Iris pigment epithelial cell (primary cell): ENCODE measurements at regions not wholly inside any gene's neighbourhood (a gene's known extent, or its start where the extent isn't known, plus 50 kb on each side); places are given as distances from the start of the nearest gene placed in this dataset.

Experiments used
- DNase-seq: peaks from one replicate; pipeline ENCODE4 v3.0.0-alpha.2; 2011; ENCODE audit warnings: low read depth

GRCh38 chr12:114253976-114254778 lies 151.8 kb downstream of the TBX5 start:
- no peak for DNase-seq

DNA sequence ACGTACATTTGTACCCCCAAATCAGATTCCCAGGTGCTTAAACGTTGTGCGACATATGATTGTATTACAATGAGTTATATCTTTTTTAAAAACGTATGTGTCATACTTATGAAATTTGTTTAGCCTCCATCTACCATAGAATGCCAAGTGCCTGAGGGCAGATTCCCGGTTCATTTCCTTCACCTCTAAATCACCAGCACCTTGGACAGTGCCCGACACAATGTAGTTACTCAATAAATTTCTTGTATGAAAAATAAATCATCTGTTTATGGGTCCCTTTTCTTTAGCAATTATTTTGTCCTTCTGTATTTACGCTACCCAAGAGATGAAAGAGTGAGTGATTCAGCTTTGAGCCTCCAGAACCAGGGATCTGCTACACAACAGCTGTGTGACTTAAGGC lies 157.4 kb downstream of the TBX5 start:
- no peak for DNase-seq

DNA sequence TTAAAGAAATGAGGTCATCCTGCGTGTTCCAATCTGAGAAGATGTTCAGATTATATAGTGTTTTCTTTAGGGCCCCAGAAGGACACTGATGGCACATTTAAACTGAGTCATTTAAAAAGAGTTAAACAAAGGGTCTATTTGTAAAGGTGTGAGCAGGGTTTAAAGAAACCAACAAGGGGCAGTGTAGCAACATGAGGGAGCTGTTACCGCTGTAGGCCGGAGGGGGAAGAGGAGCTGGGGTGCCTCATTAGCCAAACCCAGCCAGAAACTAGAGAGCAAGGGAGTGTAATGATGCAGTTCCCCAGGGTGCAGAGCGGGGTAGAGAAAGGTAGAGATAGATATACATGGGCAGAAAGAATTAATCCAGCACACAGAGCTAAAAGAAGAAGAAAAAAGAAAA lies 160.4 kb downstream of the TBX5 start:
- no peak for DNase-seq

- DNase-seq, result no peak
Measured at GRCh38 chr12:114241973-114242434, 163.9 kb downstream of the TBX5 start.

GRCh38 chr12:114240288-114240687 lies 165.7 kb downstream of the TBX5 start:
- DNase-seq, result no peak

GRCh38 chr12:114238808-114239207 lies 167.1 kb downstream of the TBX5 start:
- DNase-seq, result peak; percentile 4

- DNase-seq, result no peak
Measured at GRCh38 chr12:114237230-114237629, 168.7 kb downstream of the TBX5 start.

DNA sequence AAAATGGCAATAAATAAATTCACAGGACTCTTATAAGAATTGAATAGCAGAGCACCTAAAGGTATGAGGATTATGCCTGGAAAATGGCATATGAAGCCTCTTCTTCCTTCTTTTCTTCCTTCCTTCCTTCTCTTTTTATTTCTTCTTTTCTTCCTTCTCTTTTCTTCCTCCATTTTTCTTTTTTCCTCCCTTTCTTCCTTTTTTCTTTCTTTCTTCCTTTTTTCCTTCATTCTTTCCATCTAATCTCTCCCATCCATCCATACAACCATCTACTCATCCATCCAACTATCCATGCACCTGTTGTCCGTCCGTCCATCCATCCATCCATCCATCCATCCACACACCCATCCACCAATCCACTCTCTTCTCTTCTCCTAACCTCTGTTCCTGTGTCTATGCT lies 173.8 kb downstream of the TBX5 start:
- DNase-seq, result no peak

DNA sequence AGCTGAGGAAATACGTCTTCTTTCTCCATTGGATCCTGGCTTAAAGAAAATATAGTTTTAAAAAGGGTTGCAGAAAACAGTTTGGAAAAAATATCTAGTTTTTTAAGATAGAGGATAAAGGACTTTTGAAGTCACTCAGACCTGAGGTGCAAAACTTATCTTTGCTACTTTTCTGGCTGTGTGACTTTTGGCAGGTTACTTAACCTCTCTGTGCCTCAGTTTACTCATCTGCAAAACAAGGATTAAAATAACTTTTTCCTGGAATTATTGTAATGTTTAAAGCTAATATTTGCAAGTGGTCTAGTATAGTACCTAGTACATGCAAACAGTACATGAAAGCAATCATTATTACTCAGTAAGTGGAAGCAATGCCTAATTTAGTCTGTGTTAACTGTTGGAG lies 176.8 kb downstream of the TBX5 start:
- DNase-seq, result no peak

DNA sequence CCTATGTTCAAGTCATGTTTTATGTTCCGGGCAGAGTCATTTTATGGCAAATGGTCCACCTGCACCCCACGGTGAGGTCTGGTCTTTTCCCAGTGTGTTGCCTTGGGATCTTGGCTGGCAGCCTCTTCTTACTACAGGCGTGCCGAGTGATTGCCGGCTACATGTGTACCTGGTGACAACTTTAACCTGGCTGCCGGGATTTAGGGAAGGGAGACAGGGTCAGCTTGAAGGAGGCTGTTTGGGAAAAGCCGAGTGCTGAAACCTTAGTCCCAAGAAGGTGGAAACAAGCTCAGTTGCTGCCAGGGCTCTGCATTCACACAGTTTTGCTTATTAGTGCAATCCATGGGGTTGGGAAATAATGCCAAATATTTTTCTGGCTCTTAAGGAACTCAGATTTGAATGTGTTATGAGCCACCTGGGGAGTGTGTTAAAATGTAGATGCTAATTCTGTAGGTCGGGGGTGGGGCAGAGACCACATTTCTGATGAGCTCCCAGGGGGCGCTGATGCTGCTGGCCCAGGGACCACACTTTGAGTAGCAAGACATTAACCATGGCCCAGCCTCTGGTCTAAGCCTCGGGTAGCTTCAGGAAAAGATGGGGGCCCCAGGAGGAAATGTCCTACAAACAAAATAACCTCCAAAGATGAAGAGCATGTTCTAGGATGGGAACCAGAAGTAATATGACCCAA lies 179.6 kb downstream of the TBX5 start:
- DNase-seq, result no peak

DNA sequence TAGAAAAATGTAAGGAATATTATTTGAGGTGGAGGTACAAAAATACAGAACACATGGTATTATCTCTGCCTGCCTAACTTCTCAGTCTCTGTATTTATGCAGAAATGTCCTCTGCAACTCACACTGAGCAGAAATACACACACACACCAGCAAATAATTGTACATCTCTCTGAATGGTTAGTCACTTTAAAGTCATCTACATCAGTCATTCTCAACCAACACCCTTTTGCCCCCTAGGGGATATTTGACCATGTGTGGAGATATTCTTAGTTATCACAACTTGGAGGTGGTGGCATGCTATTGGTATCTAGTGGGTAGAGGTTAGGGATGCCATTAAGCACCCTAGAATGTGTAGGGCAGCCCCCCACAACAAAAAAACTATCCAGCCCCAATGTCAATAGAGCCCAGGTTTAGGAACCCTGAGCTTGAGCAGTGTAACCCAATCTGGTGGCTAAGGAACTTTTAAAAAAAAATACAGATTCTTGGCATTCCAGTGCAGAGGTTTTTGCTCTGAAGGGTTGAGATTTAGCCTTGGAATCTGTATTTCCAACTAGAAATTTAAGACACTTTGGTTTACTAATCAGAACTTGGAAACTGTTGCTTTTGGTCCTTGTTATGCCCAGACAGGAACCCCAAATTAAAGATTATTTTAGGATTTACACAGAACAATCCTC lies 183.8 kb downstream of the TBX5 start:
- no peak for DNase-seq

DNA sequence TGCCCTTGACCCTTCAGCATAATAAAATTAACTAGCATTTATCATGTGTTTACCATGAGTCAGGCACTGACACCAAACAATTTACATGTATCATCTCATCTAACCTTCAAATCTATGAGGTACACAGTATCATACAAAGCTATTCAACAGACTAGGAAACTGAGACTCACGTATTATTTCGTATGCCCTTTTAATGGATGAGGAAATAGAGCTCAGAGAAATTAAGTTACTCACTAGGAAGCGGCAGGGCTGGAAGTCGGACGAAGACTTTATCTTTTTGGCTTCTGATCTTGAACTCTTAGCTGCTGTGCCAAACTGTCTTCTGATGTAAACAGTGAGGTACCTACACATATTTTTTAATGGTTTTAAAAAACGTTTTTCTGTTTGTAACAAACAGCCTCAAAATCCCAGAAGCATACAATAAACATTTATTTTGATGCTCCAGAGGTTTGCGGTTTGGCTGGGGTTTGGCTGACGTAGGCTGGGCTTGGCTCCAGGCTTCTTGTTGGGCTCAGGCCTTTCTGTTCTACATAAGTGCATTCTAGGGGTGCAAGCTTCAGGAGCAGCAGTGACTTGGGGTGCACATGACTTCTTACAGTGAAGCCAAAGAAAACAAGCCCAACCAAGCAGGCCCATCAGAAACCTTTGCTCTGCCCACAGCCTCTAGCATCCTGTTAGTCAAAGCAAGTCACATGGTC lies 184.7 kb downstream of the TBX5 start:
- no peak for DNase-seq

GRCh38 chr12:114220311-114220710 lies 185.6 kb downstream of the TBX5 start:
- no peak for DNase-seq

- DNase-seq, result no peak
Measured at GRCh38 chr12:114218136-114218535, 187.8 kb downstream of the TBX5 start.

GRCh38 chr12:114215746-114216145 lies 190.2 kb downstream of the TBX5 start:
- DNase-seq, result no peak

GRCh38 chr12:114213055-114213581 lies 192.8 kb downstream of the TBX5 start:
- DNase-seq, result no peak

GRCh38 chr12:114209861-114210260 lies 196.1 kb downstream of the TBX5 start:
- DNase-seq, result no peak

GRCh38 chr12:114206525-114206924 lies 199.4 kb downstream of the TBX5 start:
- DNase-seq, result no peak

DNA sequence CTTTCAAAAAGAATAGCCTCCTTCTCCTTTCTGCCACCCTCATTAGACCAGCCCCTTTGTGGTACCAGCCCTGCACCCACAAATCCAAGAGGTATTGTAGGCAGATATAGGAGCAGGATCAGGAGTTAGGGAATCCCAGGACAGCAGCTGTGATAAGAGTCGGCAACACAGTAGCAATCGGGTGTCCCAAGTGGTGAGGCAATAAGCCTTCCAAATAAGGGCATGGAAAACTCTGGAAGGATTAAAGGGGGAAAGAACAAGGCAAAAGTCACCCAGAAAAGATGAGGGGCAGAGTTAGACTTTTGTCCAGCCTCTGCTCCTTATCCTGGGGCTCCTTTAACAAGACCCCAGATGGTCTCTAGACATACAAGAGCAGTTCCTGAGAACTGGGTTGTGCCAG lies 204.2 kb downstream of the TBX5 start:
- DNase-seq, result no peak

DNA sequence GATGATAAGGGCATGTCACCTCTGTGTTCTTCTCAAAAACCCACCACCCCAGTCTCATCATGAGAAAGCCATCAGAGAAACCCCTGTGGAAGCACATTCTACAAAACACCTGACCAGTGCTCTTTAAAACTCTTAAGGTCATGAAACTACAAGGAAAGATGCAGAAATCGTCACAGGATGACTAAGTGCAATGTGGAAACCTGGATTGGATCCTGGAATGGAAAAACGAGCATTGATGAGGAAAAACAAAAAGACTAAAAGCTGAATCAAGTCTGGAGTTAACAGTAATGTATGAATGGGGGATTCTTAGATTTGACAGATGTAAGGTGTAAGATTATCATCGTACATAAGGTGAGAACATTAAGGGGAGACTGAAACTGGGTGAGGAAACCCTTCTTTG lies 211.0 kb downstream of the TBX5 start:
- DNase-seq, result no peak

DNA sequence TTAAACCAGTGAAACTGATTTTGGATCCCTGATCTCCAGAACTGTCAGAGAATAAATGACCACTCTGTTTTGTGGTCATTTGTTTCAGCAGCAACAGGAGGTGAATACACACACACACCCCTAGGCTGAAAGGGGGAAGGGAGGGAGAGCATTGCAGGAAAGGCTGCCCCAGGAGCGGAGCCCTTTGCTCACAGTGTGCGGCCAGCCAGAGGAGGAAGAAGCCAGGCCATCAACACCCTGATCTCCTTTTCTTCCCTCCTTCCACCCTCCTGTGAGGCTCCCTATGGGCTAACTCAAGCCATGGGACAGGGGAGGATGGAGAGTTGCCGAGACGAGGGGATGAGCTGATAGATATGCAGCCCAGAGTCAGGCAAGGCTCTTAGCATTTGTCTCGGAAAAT lies 211.9 kb downstream of the TBX5 start:
- no peak for DNase-seq

DNA sequence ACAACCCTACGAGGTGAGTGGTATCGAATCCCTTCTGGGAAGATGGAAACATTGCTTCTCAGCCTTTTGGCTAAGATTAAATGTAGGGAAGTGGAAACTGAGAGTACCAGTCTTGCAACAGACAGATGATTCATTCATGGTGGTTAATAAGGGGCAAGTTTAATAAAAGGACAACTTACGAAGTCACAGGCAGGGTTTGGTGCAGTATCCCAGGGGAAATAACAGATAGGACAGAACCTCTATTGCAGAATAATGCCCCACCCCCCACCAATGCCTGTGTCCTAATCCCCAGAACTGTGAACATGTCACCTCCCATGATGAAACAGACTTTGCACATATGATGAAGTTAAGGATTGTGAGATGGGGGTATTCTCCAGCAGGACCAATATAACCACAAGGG lies 212.5 kb downstream of the TBX5 start:
- DNase-seq, result no peak
